HEK293 (cell line): ENCODE measurements at regions not wholly inside any gene's neighbourhood (a gene's known extent, or its start where the extent isn't known, plus 50 kb on each side); places are given as distances from the start of the nearest gene placed in this dataset.

Experiments used
- CTCF ChIA-PET: fragments of 350-600 bp; formaldehyde crosslinking; extraction: SDS; loops from one replicate; lab custom pipeline; 2021; ENCODE audit warnings: antibody characterized with exemption; lab: Yijun Ruan, JAX
- POLR2A ChIA-PET: fragments of 300-600 bp; formaldehyde crosslinking; extraction: SDS; loops from one replicate; lab custom pipeline; 2020; ENCODE audit warnings: antibody characterized with exemption, inconsistent platforms; lab: Yijun Ruan, JAX
- H3K27ac ChIP-seq: fragments of 200-500 bp; sonication (Bioruptor generic); 2 replicates; pipeline ENCODE4 v1.5.1; 2014; ENCODE audit warnings: low read depth, low read length, control low read depth, inconsistent platforms; ENCODE audit errors: extremely low read depth
- H3K36me3 ChIP-seq, 2 experiments: fragments of 200-500 bp in 1 of 2; sonication (Bioruptor generic) in 1 of 2; 1 replicate in 1 of 2; 2 replicates in 1 of 2; pipeline ENCODE4 v1.5.1; 2014 to 2017; ENCODE audit warnings: inconsistent platforms in 2 of 2, low read length in 2 of 2; ENCODE audit not compliant: control insufficient read depth in 2 of 2, insufficient read depth in 1 of 2
- H3K4me1 ChIP-seq: fragments of 200-500 bp; sonication (Bioruptor generic); 2 replicates; pipeline ENCODE4 v1.5.1; 2014; ENCODE audit warnings: mild to moderate bottlenecking, low read length, inconsistent platforms; ENCODE audit not compliant: control insufficient read depth, insufficient read depth
- H3K4me3 ChIP-seq: 2 replicates; pipeline ENCODE4 v1.5.1; 2011; ENCODE audit warnings: low read depth, mild to moderate bottlenecking, control low read depth, low read length, moderate library complexity
- H3K9me3 ChIP-seq: fragments of 200-500 bp; sonication (Bioruptor generic); 2 replicates; pipeline ENCODE4 v1.5.1; 2014; ENCODE audit warnings: low read depth, low read length, inconsistent platforms; ENCODE audit not compliant: control insufficient read depth, insufficient read depth
- CTCF ChIP-seq: fragments of 450-650 bp; formaldehyde crosslinking; IDR thresholded peaks from 2 replicates; pipeline ENCODE4 v1.5.1; 2016; ENCODE audit warnings: missing biosample characterization, missing genetic modification characterization
- KLF7 ChIP-seq: fragments of 450-650 bp; formaldehyde crosslinking; IDR thresholded peaks from 2 replicates; pipeline ENCODE4 v1.5.1; 2016; ENCODE audit warnings: missing biosample characterization, missing genetic modification characterization, borderline replicate concordance
- KLF9 ChIP-seq: fragments of 450-650 bp; formaldehyde crosslinking; IDR thresholded peaks from 2 replicates; pipeline ENCODE4 v1.5.1; 2016; ENCODE audit warnings: missing biosample characterization, missing genetic modification characterization, low read depth
- MZF1 ChIP-seq: fragments of 450-650 bp; formaldehyde crosslinking; IDR thresholded peaks from 2 replicates; pipeline ENCODE4 v1.5.1; 2017; ENCODE audit warnings: missing biosample characterization, missing genetic modification characterization, borderline replicate concordance
- ZBTB26 ChIP-seq: fragments of 450-650 bp; formaldehyde crosslinking; optimal IDR thresholded peaks from 2 replicates; pipeline ENCODE3; 2016; ENCODE audit warnings: missing biosample characterization, mild to moderate bottlenecking, missing genetic modification characterization
- ZBTB7A ChIP-seq: fragments of 450-650 bp; formaldehyde crosslinking; IDR thresholded peaks from 2 replicates; pipeline ENCODE4 v1.5.1; 2016; ENCODE audit warnings: low read depth, missing biosample characterization, missing genetic modification characterization
- ZNF112 ChIP-seq: fragments of 450-650 bp; formaldehyde crosslinking; IDR thresholded peaks from 2 replicates; pipeline ENCODE4 v1.5.0; 2017; ENCODE audit warnings: missing biosample characterization, missing genetic modification characterization
- ZNF514 ChIP-seq: fragments of 450-650 bp; formaldehyde crosslinking; IDR thresholded peaks from 2 replicates; pipeline ENCODE4 v1.5.1; 2016; ENCODE audit warnings: missing biosample characterization, missing genetic modification characterization
- ZNF560 ChIP-seq: fragments of 450-650 bp; formaldehyde crosslinking; IDR thresholded peaks from 2 replicates; pipeline ENCODE4 v1.5.1; 2017; ENCODE audit warnings: missing biosample characterization, missing genetic modification characterization, borderline replicate concordance
- ZNF561 ChIP-seq: fragments of 450-650 bp; IDR thresholded peaks from 2 replicates; pipeline ENCODE4 v1.5.1; 2018; ENCODE audit warnings: missing biosample characterization, missing genetic modification characterization, borderline replicate concordance
- ZNF596 ChIP-seq: fragments of 450-650 bp; IDR thresholded peaks from 2 replicates; pipeline ENCODE4 v1.5.0; 2018; ENCODE audit warnings: missing biosample characterization, mild to moderate bottlenecking, missing genetic modification characterization, moderate library complexity
- ZNF654 ChIP-seq: fragments of 450-650 bp; formaldehyde crosslinking; IDR thresholded peaks from 2 replicates; pipeline ENCODE4 v1.5.1; 2016; ENCODE audit warnings: low read depth, missing biosample characterization, missing genetic modification characterization
- TF ChIP-seq, protein P1 (sequence below): fragments of 450-650 bp; formaldehyde crosslinking; IDR thresholded peaks from 2 replicates; pipeline ENCODE4 v1.5.1; 2016; ENCODE audit warnings: missing biosample characterization, missing genetic modification characterization, low read depth
- TF ChIP-seq, protein P2 (sequence below): fragments of 450-650 bp; formaldehyde crosslinking; IDR thresholded peaks from 2 replicates; pipeline ENCODE4 v1.5.1; 2017; ENCODE audit warnings: missing biosample characterization, missing genetic modification characterization
- TF ChIP-seq, protein P3 (sequence below): fragments of 450-650 bp; formaldehyde crosslinking; IDR thresholded peaks from 2 replicates; pipeline ENCODE4 v1.5.1; 2017; ENCODE audit warnings: missing biosample characterization, missing genetic modification characterization

DNA sequence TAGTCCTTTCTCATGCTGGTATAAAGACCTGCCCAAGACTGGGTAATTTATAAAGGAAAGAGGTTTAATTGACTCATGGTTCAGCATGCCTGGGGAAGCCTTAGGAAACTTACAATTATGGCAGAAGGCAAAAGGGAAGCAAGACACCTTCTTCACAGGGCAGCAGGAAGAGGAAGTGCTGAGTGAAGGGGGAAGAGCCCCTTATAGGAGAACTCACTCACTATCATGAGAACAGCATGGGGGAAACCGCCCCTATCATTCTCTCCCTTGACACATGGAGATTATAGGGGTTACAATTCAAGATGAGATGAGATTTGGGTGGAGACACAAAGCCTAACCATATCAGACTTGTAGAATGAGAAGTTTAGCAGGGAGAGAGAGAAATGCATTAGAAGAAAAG is 373.3 kb upstream of the DIAPH2 start:
- ChIA-PET POLR2A (no interaction called here), CTCF (no interaction called here)
- no peak overlapping the region for H3K27ac ChIP-seq
- TF ChIP-seq ZBTB26 (no peak), ZNF596 (no peak), ZNF560 (tag by site-specific recombination) (no peak)
- no peaks in the 10 kb centered on the region for H3K4me1 ChIP-seq
- H3K9me3 ChIP-seq, result no peaks in the 10 kb centered on the region; the same call in 1 of the 2 replicates
- H3K36me3 ChIP-seq, result no peaks in the 10 kb centered on the region
- H3K4me3 ChIP-seq, result no peak overlapping the region

GRCh38 chrX:96314985-96315384 is 369.7 kb upstream of the DIAPH2 start:
- H3K4me1 ChIP-seq, result no peaks in the 10 kb centered on the region
- POLR2A ChIA-PET, result no interaction called here
- no peaks in the 10 kb centered on the region for H3K9me3 ChIP-seq
- no peak for TF ChIP-seq KLF9 (tag by site-specific recombination)
- TF ChIP-seq, protein P1, sequence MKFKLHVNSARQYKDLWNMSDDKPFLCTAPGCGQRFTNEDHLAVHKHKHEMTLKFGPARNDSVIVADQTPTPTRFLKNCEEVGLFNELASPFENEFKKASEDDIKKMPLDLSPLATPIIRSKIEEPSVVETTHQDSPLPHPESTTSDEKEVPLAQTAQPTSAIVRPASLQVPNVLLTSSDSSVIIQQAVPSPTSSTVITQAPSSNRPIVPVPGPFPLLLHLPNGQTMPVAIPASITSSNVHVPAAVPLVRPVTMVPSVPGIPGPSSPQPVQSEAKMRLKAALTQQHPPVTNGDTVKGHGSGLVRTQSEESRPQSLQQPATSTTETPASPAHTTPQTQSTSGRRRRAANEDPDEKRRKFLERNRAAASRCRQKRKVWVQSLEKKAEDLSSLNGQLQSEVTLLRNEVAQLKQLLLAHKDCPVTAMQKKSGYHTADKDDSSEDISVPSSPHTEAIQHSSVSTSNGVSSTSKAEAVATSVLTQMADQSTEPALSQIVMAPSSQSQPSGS (tag by site-specific recombination), result 0 out of 2 replicates have a peak, but pooled peaks have one; percentile 5
- H3K4me3 ChIP-seq, result no peak overlapping the region
- CTCF ChIA-PET, result no interaction called here
- H3K36me3 ChIP-seq, result no peaks in the 10 kb centered on the region
- no peak overlapping the region for H3K27ac ChIP-seq

- TF ChIP-seq, protein P2, sequence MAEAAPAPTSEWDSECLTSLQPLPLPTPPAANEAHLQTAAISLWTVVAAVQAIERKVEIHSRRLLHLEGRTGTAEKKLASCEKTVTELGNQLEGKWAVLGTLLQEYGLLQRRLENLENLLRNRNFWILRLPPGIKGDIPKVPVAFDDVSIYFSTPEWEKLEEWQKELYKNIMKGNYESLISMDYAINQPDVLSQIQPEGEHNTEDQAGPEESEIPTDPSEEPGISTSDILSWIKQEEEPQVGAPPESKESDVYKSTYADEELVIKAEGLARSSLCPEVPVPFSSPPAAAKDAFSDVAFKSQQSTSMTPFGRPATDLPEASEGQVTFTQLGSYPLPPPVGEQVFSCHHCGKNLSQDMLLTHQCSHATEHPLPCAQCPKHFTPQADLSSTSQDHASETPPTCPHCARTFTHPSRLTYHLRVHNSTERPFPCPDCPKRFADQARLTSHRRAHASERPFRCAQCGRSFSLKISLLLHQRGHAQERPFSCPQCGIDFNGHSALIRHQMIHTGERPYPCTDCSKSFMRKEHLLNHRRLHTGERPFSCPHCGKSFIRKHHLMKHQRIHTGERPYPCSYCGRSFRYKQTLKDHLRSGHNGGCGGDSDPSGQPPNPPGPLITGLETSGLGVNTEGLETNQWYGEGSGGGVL (tag by site-specific recombination), result no peak
- TF ChIP-seq ZNF514 (tag by site-specific recombination) (no peak), ZNF112 (no peak), ZBTB7A (tag by site-specific recombination) (no peak), KLF7 (no peak), MZF1 (tag by site-specific recombination) (no peak)
- POLR2A ChIA-PET, result no interaction called here
- no peaks in the 10 kb centered on the region for H3K4me1 ChIP-seq
- H3K9me3 ChIP-seq, result no peaks in the 10 kb centered on the region
- H3K27ac ChIP-seq, result no peak overlapping the region
- no peak overlapping the region for H3K4me3 ChIP-seq
- no peaks in the 10 kb centered on the region for H3K36me3 ChIP-seq
- CTCF ChIA-PET, result no interaction called here
Measured at GRCh38 chrX:96361844-96362243, 322.8 kb upstream of the DIAPH2 start.

DNA sequence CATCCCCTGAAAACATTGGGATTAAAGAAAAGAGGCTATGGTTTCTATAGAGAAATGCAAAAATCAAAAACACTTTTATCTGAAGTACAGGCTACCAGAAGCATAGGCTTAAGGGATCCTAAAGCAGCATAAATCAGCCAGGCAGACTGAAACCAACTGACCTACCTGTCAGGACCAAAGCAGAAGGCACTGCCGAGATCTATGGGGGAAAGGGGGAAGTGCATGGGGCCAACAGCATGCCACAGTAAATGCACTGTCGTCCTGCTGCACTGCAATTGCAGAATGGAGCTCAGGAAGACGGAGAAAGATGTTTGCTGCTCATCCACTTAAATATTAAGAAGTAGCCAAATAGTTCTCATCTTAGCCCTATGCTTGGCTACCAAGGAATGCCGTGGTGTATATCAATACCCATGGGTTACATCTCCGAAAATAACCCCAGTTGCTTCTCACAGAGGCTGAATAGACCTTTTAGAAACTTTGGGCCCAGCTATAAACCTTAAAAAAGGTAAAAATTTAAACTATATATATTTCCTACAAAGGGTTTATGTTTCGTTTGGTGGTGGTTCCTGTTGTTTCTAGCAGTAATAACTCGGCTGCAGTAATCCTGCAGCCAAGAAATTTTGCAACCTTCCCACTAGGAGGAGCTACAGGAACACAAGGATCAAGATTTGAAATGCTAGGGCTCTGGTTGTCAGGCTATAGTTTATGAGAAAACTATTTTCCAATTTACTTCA is 312.2 kb upstream of the DIAPH2 start:
- Histone ChIP-seq H3K4me3 (no peak overlapping the region), H3K9me3 (no peaks in the 10 kb centered on the region), H3K4me1 (no peaks in the 10 kb centered on the region), H3K27ac (no peak overlapping the region), H3K36me3 (no peaks in the 10 kb centered on the region)
- peak; percentile 75 for TF ChIP-seq ZNF654 (tag by site-specific recombination)
- peak; percentile 9; the same call in 1 of the 2 replicates for TF ChIP-seq CTCF
- TF ChIP-seq, protein P3, sequence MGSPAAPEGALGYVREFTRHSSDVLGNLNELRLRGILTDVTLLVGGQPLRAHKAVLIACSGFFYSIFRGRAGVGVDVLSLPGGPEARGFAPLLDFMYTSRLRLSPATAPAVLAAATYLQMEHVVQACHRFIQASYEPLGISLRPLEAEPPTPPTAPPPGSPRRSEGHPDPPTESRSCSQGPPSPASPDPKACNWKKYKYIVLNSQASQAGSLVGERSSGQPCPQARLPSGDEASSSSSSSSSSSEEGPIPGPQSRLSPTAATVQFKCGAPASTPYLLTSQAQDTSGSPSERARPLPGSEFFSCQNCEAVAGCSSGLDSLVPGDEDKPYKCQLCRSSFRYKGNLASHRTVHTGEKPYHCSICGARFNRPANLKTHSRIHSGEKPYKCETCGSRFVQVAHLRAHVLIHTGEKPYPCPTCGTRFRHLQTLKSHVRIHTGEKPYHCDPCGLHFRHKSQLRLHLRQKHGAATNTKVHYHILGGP (tag by site-specific recombination), result no peak
- TF ChIP-seq ZNF561 (tag by site-specific recombination), result no peak
- ChIA-PET CTCF (interaction anchor here (0.6 to 1.3 kb wide), 13 partner anchors 10 to 949 kb away, joined by 3 to 5 read pairs (median 3); no protein-coding TSS in a partner anchor), POLR2A (no interaction called here)
